ENCODE measurements at regions not wholly inside any gene's neighbourhood (a gene's known extent, or its start where the extent isn't known, plus 50 kb on each side); places are given as distances from the start of the nearest gene placed in this dataset.

GRCh38 chr15:39211108-39211979 is 369.5 kb upstream of the THBS1 start:
- no peak for FAIRE-seq
- no peak for DNase-seq (ENCODE audit: insufficient read length, low spot score)

GRCh38 chr15:39213385-39213840 is 367.5 kb upstream of the THBS1 start:
- DNase-seq (ENCODE audit: insufficient read length, low spot score) (no peak), FAIRE-seq (no peak)

- no peak for FAIRE-seq
These were observed 365.9 kb upstream of the THBS1 start for GRCh38 chr15:39215015-39215414.

GRCh38 chr15:39216816-39217215 is 364.1 kb upstream of the THBS1 start:
- DNase-seq (ENCODE audit: insufficient read length, low spot score) (no peak), FAIRE-seq (no peak)

More at GRCh38 chr15:39215015-39215414, 365.9 kb upstream of the THBS1 start:
- DNase-seq (ENCODE audit: insufficient read length, low spot score): no peak

GRCh38 chr15:39219608-39220007 is 361.3 kb upstream of the THBS1 start:
- FAIRE-seq (no peak), DNase-seq (ENCODE audit: insufficient read length, low spot score) (no peak)

GRCh38 chr15:39226169-39226937 is 354.5 kb upstream of the THBS1 start:
- FAIRE-seq (no peak), DNase-seq (ENCODE audit: insufficient read length, low spot score) (no peak)

- DNase-seq (ENCODE audit: insufficient read length, low spot score): no peak
- FAIRE-seq: no peak
These were observed 353.9 kb upstream of the THBS1 start for GRCh38 chr15:39227001-39227400.

GRCh38 chr15:39228889-39229288 is 352.0 kb upstream of the THBS1 start:
- DNase-seq (ENCODE audit: insufficient read length, low spot score) (no peak), FAIRE-seq (no peak)

GRCh38 chr15:39230205-39230907 is 350.5 kb upstream of the THBS1 start:
- DNase-seq (ENCODE audit: insufficient read length, low spot score): no peak

GRCh38 chr15:39230908-39231285 is 350.0 kb upstream of the THBS1 start:
- DNase-seq (ENCODE audit: insufficient read length, low spot score): no peak
- FAIRE-seq: no peak

More at GRCh38 chr15:39230205-39230907, 350.5 kb upstream of the THBS1 start:
- FAIRE-seq: no peak

- DNase-seq (ENCODE audit: insufficient read length, low spot score) (no peak), FAIRE-seq (no peak)
These were observed 348.4 kb upstream of the THBS1 start for GRCh38 chr15:39232512-39232911.

GRCh38 chr15:39235084-39235795 is 345.6 kb upstream of the THBS1 start:
- DNase-seq (ENCODE audit: insufficient read length, low spot score) (no peak), FAIRE-seq (no peak)

GRCh38 chr15:39236375-39236774 is 344.5 kb upstream of the THBS1 start:
- DNase-seq (ENCODE audit: insufficient read length, low spot score): no peak
- FAIRE-seq: no peak

- DNase-seq (ENCODE audit: insufficient read length, low spot score): no peak
- no peak for FAIRE-seq
These were observed 342.4 kb upstream of the THBS1 start for GRCh38 chr15:39238443-39238842.

GRCh38 chr15:39239562-39239961 is 341.3 kb upstream of the THBS1 start:
- DNase-seq (ENCODE audit: insufficient read length, low spot score) (no peak), FAIRE-seq (no peak)

- FAIRE-seq: no peak
- DNase-seq (ENCODE audit: insufficient read length, low spot score): no peak
These were observed 338.5 kb upstream of the THBS1 start for GRCh38 chr15:39242345-39242744.

GRCh38 chr15:39243396-39243795 is 337.5 kb upstream of the THBS1 start:
- DNase-seq (ENCODE audit: insufficient read length, low spot score): no peak
- FAIRE-seq: no peak

- no peak for DNase-seq (ENCODE audit: insufficient read length, low spot score)
- no peak for FAIRE-seq
These were observed 336.1 kb upstream of the THBS1 start for GRCh38 chr15:39244776-39245175.

- FAIRE-seq (no peak), DNase-seq (ENCODE audit: insufficient read length, low spot score) (no peak)
These were observed 334.4 kb upstream of the THBS1 start for GRCh38 chr15:39246523-39246922.

GRCh38 chr15:39247574-39247973 is 333.3 kb upstream of the THBS1 start:
- no peak for DNase-seq (ENCODE audit: insufficient read length, low spot score)

More at GRCh38 chr15:39247574-39247973, 333.3 kb upstream of the THBS1 start:
- no peak for FAIRE-seq

Data from GM19239 (cell line).